Gastrocnemius medialis (tissue), 4 donors: ENCODE measurements at regions not wholly inside any gene's neighbourhood (a gene's known extent, or its start where the extent isn't known, plus 50 kb on each side); places are given as distances from the start of the nearest gene placed in this dataset.

Experiments used
- ATAC-seq, 2 donors: fragments of 150-250 bp; one replicate each; pipeline ENCODE4 v1.9.1; 2016
- DNase-seq, 2 donors: peaks; one replicate each; pipeline ENCODE4 v3.0.0-alpha.2; 2019
- H3K27ac ChIP-seq, 4 donors: fragments of 200-600 bp; sonication (generic); 1 replicate in 1 of 4; 2 replicates in 3 of 4; pipeline ENCODE4 v1.5.1; 2016 to 2018; ENCODE audit warnings: mild to moderate bottlenecking in 2 of 4, moderate library complexity in 1 of 4
- H3K27me3 ChIP-seq, 3 donors: fragments of 200-600 bp; sonication (generic) in 2 of 3; 1 replicate in 1 of 3; 2 replicates in 2 of 3; pipeline versions ENCODE4 v1.5.1 to v1.6.0; 2016 to 2019; ENCODE audit warnings: mild to moderate bottlenecking in 1 of 3, moderate library complexity in 1 of 3
- H3K36me3 ChIP-seq, 2 donors: fragments of 200-600 bp; sonication (generic) in 1 of 2; one replicate each; pipeline ENCODE4 v1.5.1; 2017 to 2018
- H3K4me1 ChIP-seq, 2 donors: fragments of 200-600 bp; sonication (generic) in 1 of 2; one replicate each; pipeline ENCODE4 v1.5.1; 2016 to 2017; ENCODE audit warnings: mild to moderate bottlenecking in 2 of 2
- H3K4me3 ChIP-seq, 4 donors: fragments of 200-600 bp; sonication (generic) in 3 of 4; 1 replicate in 1 of 4; 2 replicates in 3 of 4; pipeline ENCODE4 v1.5.1; 2016 to 2019; ENCODE audit warnings: mild to moderate bottlenecking in 2 of 4
- H3K9me3 ChIP-seq, 3 donors: fragments of 200-600 bp; sonication (generic) in 2 of 3; 1 replicate in 1 of 3; 2 replicates in 2 of 3; pipeline ENCODE4 v1.5.1; 2016 to 2019
- CTCF ChIP-seq, 5 experiments: fragments of 450-650 bp in 3 of 5; fragments of 200-600 bp in 2 of 5; sonication (generic) in 2 of 5; IDR thresholded peaks in 4 of 5; conservative IDR thresholded peaks in 1 of 5; 1 replicate in 4 of 5; 2 replicates in 1 of 5; pipeline ENCODE4 v1.5.1; 2016 to 2019; ENCODE audit warnings: antibody characterized with exemption in 5 of 5, mild to moderate bottlenecking in 3 of 5, moderate library complexity in 3 of 5
- POLR2A ChIP-seq, 2 donors: fragments of 450-650 bp; IDR thresholded peaks; one replicate each; pipeline ENCODE4 v1.6.1; 2017; ENCODE audit warnings: antibody characterized with exemption in 2 of 2, mild to moderate bottlenecking in 2 of 2, moderate library complexity in 2 of 2
- in situ Hi-C, 4 donors: fragments of 200-750 bp; cut with MboI; loops; one replicate each; pipeline versions ENCODE4 v1.15.0 to v1.8.0; 2017; ENCODE audit warnings: low sequenced_read_pairs in 4 of 4
- intact Hi-C: fragments of 100-400 bp; cut with DNase I; formaldehyde crosslinking; loops from one replicate; pipeline ENCODE4 v1.15.1; 2023; ENCODE audit warnings: low total_unique reads

GRCh38 chr17:12296209-12296625 is 275.5 kb downstream of the MAP2K4 start:
- no peak overlapping the region for H3K4me3 ChIP-seq
- H3K4me1 ChIP-seq = no peaks in the 10 kb centered on the region
- H3K27ac ChIP-seq = no peak overlapping the region
- DNase-seq (no peak), ATAC-seq (no peak)
- intact Hi-C loops = no loop called here
- no peaks in the 10 kb centered on the region for H3K9me3 ChIP-seq
- in situ Hi-C loops = no loop called here
- H3K27me3 ChIP-seq = no peaks in the 10 kb centered on the region
- H3K36me3 ChIP-seq = no peaks in the 10 kb centered on the region
- no peak for TF ChIP-seq POLR2A (IDR thresholded peaks at IDR 0.05)
- no peak for TF ChIP-seq CTCF (IDR thresholded peaks at IDR 0.05 in 4 of 5, conservative IDR thresholded peaks at IDR 0.05 in 1 of 5)

GRCh38 chr17:12301551-12301950 is 280.9 kb downstream of the MAP2K4 start:
- Histone ChIP-seq H3K4me1 (no peaks in the 10 kb centered on the region), H3K4me3 (no peak overlapping the region), H3K27ac (no peak overlapping the region), H3K27me3 (no peaks in the 10 kb centered on the region), H3K9me3 (no peaks in the 10 kb centered on the region), H3K36me3 (no peaks in the 10 kb centered on the region)
- in situ Hi-C loops = no loop called here
- DNase-seq = no peak
- intact Hi-C loops = no loop called here
- no peak for ATAC-seq
- TF ChIP-seq POLR2A (IDR thresholded peaks at IDR 0.05) = no peak
- no peak for TF ChIP-seq CTCF (IDR thresholded peaks at IDR 0.05 in 4 of 5, conservative IDR thresholded peaks at IDR 0.05 in 1 of 5)

- in situ Hi-C loops = no loop called here
- no peak overlapping the region for H3K4me3 ChIP-seq
- no peak overlapping the region for H3K27ac ChIP-seq
These were observed 282.0 kb downstream of the MAP2K4 start for GRCh38 chr17:12302711-12303110.

GRCh38 chr17:12310811-12311210 is 290.1 kb downstream of the MAP2K4 start:
- Histone ChIP-seq H3K4me1 (no peaks in the 10 kb centered on the region), H3K36me3 (no peaks in the 10 kb centered on the region), H3K9me3 (no peaks in the 10 kb centered on the region), H3K27me3 (no peaks in the 10 kb centered on the region), H3K27ac (no peak overlapping the region), H3K4me3 (no peak overlapping the region)
- intact Hi-C loops = no loop called here
- ATAC-seq (no peak), DNase-seq (no peak)
- no peak for TF ChIP-seq POLR2A (IDR thresholded peaks at IDR 0.05)
- TF ChIP-seq CTCF (IDR thresholded peaks at IDR 0.05 in 4 of 5, conservative IDR thresholded peaks at IDR 0.05 in 1 of 5) = no peak
- in situ Hi-C loops = no loop called here

More at GRCh38 chr17:12302711-12303110, 282.0 kb downstream of the MAP2K4 start:
- Histone ChIP-seq H3K27me3 (no peaks in the 10 kb centered on the region), H3K36me3 (no peaks in the 10 kb centered on the region), H3K9me3 (no peaks in the 10 kb centered on the region), H3K4me1 (no peaks in the 10 kb centered on the region)
- ATAC-seq = no peak
- DNase-seq = no peak
- TF ChIP-seq CTCF (IDR thresholded peaks at IDR 0.05 in 4 of 5, conservative IDR thresholded peaks at IDR 0.05 in 1 of 5) (no peak), POLR2A (IDR thresholded peaks at IDR 0.05) (no peak)
- intact Hi-C loops = no loop called here

- no peak overlapping the region for H3K4me3 ChIP-seq
- TF ChIP-seq CTCF (IDR thresholded peaks at IDR 0.05 in 4 of 5, conservative IDR thresholded peaks at IDR 0.05 in 1 of 5) = no peak
- no peak for TF ChIP-seq POLR2A (IDR thresholded peaks at IDR 0.05)
- intact Hi-C loops = no loop called here
- in situ Hi-C loops = no loop called here
- H3K27me3 ChIP-seq = no peaks in the 10 kb centered on the region
- no peaks in the 10 kb centered on the region for H3K4me1 ChIP-seq
- no peak for DNase-seq
- H3K36me3 ChIP-seq = no peaks in the 10 kb centered on the region
- ATAC-seq = no peak
- no peaks in the 10 kb centered on the region for H3K9me3 ChIP-seq
- H3K27ac ChIP-seq = no peak overlapping the region
These were observed 292.0 kb downstream of the MAP2K4 start for GRCh38 chr17:12312692-12313091.
